ENCODE measurements at regions not wholly inside any gene's neighbourhood (a gene's known extent, or its start where the extent isn't known, plus 50 kb on each side); places are given as distances from the start of the nearest gene placed in this dataset.
A peak's percentile ranks its signal among the peaks of the same experiment; 100 is the strongest.

GRCh38 chr11:87866951-87867350, 308.3 kb downstream of the RAB38 start:
- H3K79me2 ChIP-seq (ENCODE audit: low read length) = no peaks in the 10 kb centered on the region
- H3K4me1 ChIP-seq (ENCODE audit: insufficient read depth, low read length) = no peaks in the 10 kb centered on the region
- H3K9ac ChIP-seq (ENCODE audit: low read length) = no peak overlapping the region
- ChIA-PET CTCF (no interaction called here), POLR2A (ENCODE audit: unreplicated experiment) (no interaction called here)
- H4K20me1 ChIP-seq (ENCODE audit: low read length) = no peaks in the 10 kb centered on the region
- intact Hi-C loops (cut with micrococcal nuclease) = no loop called here
- no peaks in the 10 kb centered on the region for H3K9me3 ChIP-seq (ENCODE audit: low read length)
- no peak for TF ChIP-seq EZH2phosphoT487 (IDR thresholded peaks at IDR 0.05; ENCODE audit: borderline replicate concordance, low read length)
- no peak for TF ChIP-seq CTCF (conservative IDR thresholded peaks at IDR 0.05; ENCODE audit: low read depth, low read length)
- no peak for TF ChIP-seq EZH2 (IDR thresholded peaks at IDR 0.05; ENCODE audit: low read length, unreplicated experiment)
- H3F3A ChIP-seq (ENCODE audit: low read length, unreplicated experiment) = no peaks in the 10 kb centered on the region
- H3K27ac ChIP-seq (ENCODE audit: low read length) = no peak overlapping the region
- H2AFZ ChIP-seq (ENCODE audit: low read length) = no peak overlapping the region
- H3K4me3 ChIP-seq (ENCODE audit: low read length) = no peak overlapping the region
- 0 out of 2 replicates have a peak, but pooled peaks cover 3% of the 10 kb centered on the region for H3K9me2 ChIP-seq (replicated peaks; ENCODE audit: low read length)
- ATAC-seq (no peak), DNase-seq (no peak)
- no peaks in the 10 kb centered on the region for H3K27me3 ChIP-seq (ENCODE audit: low read length)
- no TSS peak for BruUV-seq (replicated peaks)
- H3K4me2 ChIP-seq (ENCODE audit: low read length) = no peak overlapping the region
- H3K36me3 ChIP-seq (ENCODE audit: low read depth, low read length) = no peaks in the 10 kb centered on the region

GRCh38 chr11:87861030-87861429, 314.2 kb downstream of the RAB38 start:
- intact Hi-C loops (cut with micrococcal nuclease) = no loop called here
- Histone ChIP-seq H3K9ac (ENCODE audit: low read length) (no peak overlapping the region), H3K79me2 (ENCODE audit: low read length) (no peaks in the 10 kb centered on the region), H3K4me2 (ENCODE audit: low read length) (no peak overlapping the region), H3K27me3 (ENCODE audit: low read length) (no peaks in the 10 kb centered on the region), H3K27ac (ENCODE audit: low read length) (no peak overlapping the region), H3K36me3 (ENCODE audit: low read depth, low read length) (no peaks in the 10 kb centered on the region), H4K20me1 (ENCODE audit: low read length) (no peaks in the 10 kb centered on the region), H3K9me3 (ENCODE audit: low read length) (no peaks in the 10 kb centered on the region), H3K4me1 (ENCODE audit: insufficient read depth, low read length) (no peaks in the 10 kb centered on the region), H2AFZ (ENCODE audit: low read length) (no peak overlapping the region), H3K4me3 (ENCODE audit: low read length) (no peak overlapping the region), H3K9me2 (replicated peaks; ENCODE audit: low read length) (no peaks in the 10 kb centered on the region), H3F3A (ENCODE audit: low read length, unreplicated experiment) (no peaks in the 10 kb centered on the region)
- TF ChIP-seq EZH2phosphoT487 (IDR thresholded peaks at IDR 0.05; ENCODE audit: borderline replicate concordance, low read length) = no peak
- no peak for TF ChIP-seq EZH2 (IDR thresholded peaks at IDR 0.05; ENCODE audit: low read length, unreplicated experiment)
- no peak for TF ChIP-seq CTCF (conservative IDR thresholded peaks at IDR 0.05; ENCODE audit: low read depth, low read length)
- POLR2A ChIA-PET (ENCODE audit: unreplicated experiment) = no interaction called here
- DNase-seq = no peak
- BruUV-seq (replicated peaks) = no TSS peak
- ATAC-seq = no peak
- CTCF ChIA-PET = interaction anchor here (0.7 kb wide), 1 partner anchor 243 kb away, joined by 5 read pairs; no protein-coding TSS in a partner anchor

- Histone ChIP-seq H3K4me1 (ENCODE audit: insufficient read depth, low read length) (no peaks in the 10 kb centered on the region), H3K9me3 (ENCODE audit: low read length) (no peaks in the 10 kb centered on the region), H3K79me2 (ENCODE audit: low read length) (no peaks in the 10 kb centered on the region), H3K27ac (ENCODE audit: low read length) (no peak overlapping the region), H3K9ac (ENCODE audit: low read length) (no peak overlapping the region), H3K27me3 (ENCODE audit: low read length) (no peaks in the 10 kb centered on the region), H3K36me3 (ENCODE audit: low read depth, low read length) (no peaks in the 10 kb centered on the region), H2AFZ (ENCODE audit: low read length) (no peak overlapping the region), H3K4me3 (ENCODE audit: low read length) (no peak overlapping the region), H4K20me1 (ENCODE audit: low read length) (no peaks in the 10 kb centered on the region), H3K9me2 (replicated peaks; ENCODE audit: low read length) (no peaks in the 10 kb centered on the region), H3K4me2 (ENCODE audit: low read length) (no peak overlapping the region), H3F3A (ENCODE audit: low read length, unreplicated experiment) (no peaks in the 10 kb centered on the region)
- POLR2A ChIA-PET (ENCODE audit: unreplicated experiment) = no interaction called here
- peak; percentile 60 for ATAC-seq
- peak; percentile 52 for DNase-seq
- no peak for TF ChIP-seq CTCF (conservative IDR thresholded peaks at IDR 0.05; ENCODE audit: low read depth, low read length)
- TF ChIP-seq EZH2 (IDR thresholded peaks at IDR 0.05; ENCODE audit: low read length, unreplicated experiment) = no peak
- no peak for TF ChIP-seq EZH2phosphoT487 (IDR thresholded peaks at IDR 0.05; ENCODE audit: borderline replicate concordance, low read length)
- no TSS peak for BruUV-seq (replicated peaks)
- CTCF ChIA-PET = interaction anchor here (0.7 kb wide), 1 partner anchor 19 kb away, joined by 3 read pairs; no protein-coding TSS in a partner anchor
- intact Hi-C loops (cut with micrococcal nuclease) = no loop called here
Measured at GRCh38 chr11:87859636-87860035, 315.6 kb downstream of the RAB38 start.

All from PC-3 (cell line).